Neutrophil (primary cell): ENCODE measurements at regions not wholly inside any gene's neighbourhood (a gene's known extent, or its start where the extent isn't known, plus 50 kb on each side); places are given as distances from the start of the nearest gene placed in this dataset.

Experiments used
- H3K27ac ChIP-seq: fragments of 200-600 bp; sonication (generic); 2 replicates; pipeline ENCODE4 v1.5.1; 2016; ENCODE audit warnings: mild to moderate bottlenecking, moderate library complexity
- H3K27me3 ChIP-seq: fragments of 200-600 bp; sonication (generic); 2 replicates; pipeline ENCODE4 v1.6.0; 2016; ENCODE audit warnings: mild to moderate bottlenecking
- H3K36me3 ChIP-seq: fragments of 200-600 bp; sonication (generic); 2 replicates; pipeline ENCODE4 v1.5.1; 2017
- H3K4me1 ChIP-seq, 2 experiments: fragments of 200-600 bp in 1 of 2; sonication (generic) in 1 of 2; 1 replicate in 1 of 2; 2 replicates in 1 of 2; pipeline versions ENCODE4 v1.5.1 to v1.6.1; 2013 to 2016; ENCODE audit warnings: low read depth in 1 of 2, low read length in 1 of 2, mild to moderate bottlenecking in 1 of 2, moderate library complexity in 1 of 2; ENCODE audit not compliant: control insufficient read depth in 1 of 2, insufficient read depth in 1 of 2
- H3K4me3 ChIP-seq, 2 experiments: fragments of 200-600 bp in 1 of 2; sonication (generic) in 1 of 2; 1 replicate in 1 of 2; 2 replicates in 1 of 2; pipeline ENCODE4 v1.5.1; 2013 to 2016; ENCODE audit warnings: low read depth in 1 of 2, low read length in 1 of 2, mild to moderate bottlenecking in 1 of 2, moderate library complexity in 1 of 2
- H3K9me3 ChIP-seq: fragments of 200-600 bp; sonication (generic); 2 replicates; pipeline ENCODE4 v1.5.1; 2016
- TF ChIP-seq, protein P1 (sequence below): fragments of 200-600 bp; sonication (generic); IDR thresholded peaks from 2 replicates; pipeline ENCODE4 v1.5.1; 2016; ENCODE audit warnings: antibody characterized with exemption

DNA sequence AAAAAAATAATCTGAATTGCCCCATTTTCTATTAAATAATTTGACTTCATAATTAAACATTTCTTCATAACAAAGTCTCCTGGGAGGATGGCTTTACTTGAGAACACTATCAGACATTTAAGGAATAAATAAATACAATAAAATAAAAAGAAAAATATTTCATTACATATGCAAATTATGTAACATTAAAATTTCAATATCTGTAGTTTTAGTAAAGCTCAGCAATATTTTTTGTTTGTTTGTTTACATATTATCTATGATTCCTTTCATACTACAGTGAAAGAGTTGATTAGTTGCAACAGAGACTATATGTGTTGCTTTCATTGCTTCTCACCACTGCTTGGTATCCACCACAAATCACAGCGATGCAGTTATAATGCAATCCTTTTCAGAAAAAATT is 474.9 kb upstream of the GJE1 start:
- no peak overlapping the region for H3K4me3 ChIP-seq
- no peaks in the 10 kb centered on the region for H3K36me3 ChIP-seq
- H3K4me1 ChIP-seq, result no peaks in the 10 kb centered on the region
- H3K9me3 ChIP-seq, result no peaks in the 10 kb centered on the region
- no peaks in the 10 kb centered on the region for H3K27me3 ChIP-seq
- TF ChIP-seq, protein P1, sequence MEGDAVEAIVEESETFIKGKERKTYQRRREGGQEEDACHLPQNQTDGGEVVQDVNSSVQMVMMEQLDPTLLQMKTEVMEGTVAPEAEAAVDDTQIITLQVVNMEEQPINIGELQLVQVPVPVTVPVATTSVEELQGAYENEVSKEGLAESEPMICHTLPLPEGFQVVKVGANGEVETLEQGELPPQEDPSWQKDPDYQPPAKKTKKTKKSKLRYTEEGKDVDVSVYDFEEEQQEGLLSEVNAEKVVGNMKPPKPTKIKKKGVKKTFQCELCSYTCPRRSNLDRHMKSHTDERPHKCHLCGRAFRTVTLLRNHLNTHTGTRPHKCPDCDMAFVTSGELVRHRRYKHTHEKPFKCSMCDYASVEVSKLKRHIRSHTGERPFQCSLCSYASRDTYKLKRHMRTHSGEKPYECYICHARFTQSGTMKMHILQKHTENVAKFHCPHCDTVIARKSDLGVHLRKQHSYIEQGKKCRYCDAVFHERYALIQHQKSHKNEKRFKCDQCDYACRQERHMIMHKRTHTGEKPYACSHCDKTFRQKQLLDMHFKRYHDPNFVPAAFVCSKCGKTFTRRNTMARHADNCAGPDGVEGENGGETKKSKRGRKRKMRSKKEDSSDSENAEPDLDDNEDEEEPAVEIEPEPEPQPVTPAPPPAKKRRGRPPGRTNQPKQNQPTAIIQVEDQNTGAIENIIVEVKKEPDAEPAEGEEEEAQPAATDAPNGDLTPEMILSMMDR, result no peak
- H3K27ac ChIP-seq, result no peak overlapping the region

DNA sequence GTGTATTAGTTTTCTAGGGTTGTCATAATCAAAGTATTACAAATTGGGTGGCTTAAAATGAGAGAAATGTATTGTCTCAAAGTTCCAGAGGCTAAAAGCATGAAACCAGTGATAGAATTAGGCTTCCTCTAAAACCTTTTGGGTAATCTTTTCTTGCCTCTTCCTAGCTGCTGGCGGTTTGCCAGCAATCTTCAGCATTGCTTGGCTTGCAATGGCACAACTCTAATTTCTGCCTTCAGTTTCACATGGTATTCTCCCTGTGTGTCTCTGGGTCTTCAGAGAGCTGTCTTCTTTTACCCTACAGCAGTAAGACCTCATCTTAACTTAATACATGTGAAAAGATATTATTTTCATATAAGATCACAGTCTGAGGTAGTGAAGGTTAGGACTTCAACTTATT is 479.1 kb upstream of the GJE1 start:
- Histone ChIP-seq H3K27me3 (no peaks in the 10 kb centered on the region), H3K27ac (no peak overlapping the region), H3K4me1 (no peaks in the 10 kb centered on the region), H3K9me3 (no peaks in the 10 kb centered on the region), H3K4me3 (no peak overlapping the region), H3K36me3 (no peaks in the 10 kb centered on the region)
- TF ChIP-seq, protein P1, result no peak

DNA sequence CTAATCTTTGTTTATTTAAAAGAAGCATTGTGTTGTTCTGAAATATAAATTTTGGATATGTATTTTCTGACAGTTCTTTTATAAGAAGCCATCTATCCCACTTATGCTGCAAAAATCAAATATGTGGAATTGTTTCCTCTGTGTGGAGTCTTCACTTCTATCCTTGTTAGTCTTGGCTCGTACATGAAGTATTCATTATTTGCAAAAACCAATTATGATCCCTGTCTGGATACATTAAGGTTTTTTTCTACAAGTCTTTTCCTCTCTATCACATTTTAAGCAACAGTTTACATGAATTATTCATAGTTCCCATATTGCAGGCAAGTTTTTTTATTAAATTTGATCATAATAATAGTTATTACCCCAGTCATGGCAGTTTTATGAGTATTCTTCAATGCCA is 490.8 kb upstream of the GJE1 start:
- TF ChIP-seq, protein P1, result no peak
- H3K9me3 ChIP-seq, result no peaks in the 10 kb centered on the region

DNA sequence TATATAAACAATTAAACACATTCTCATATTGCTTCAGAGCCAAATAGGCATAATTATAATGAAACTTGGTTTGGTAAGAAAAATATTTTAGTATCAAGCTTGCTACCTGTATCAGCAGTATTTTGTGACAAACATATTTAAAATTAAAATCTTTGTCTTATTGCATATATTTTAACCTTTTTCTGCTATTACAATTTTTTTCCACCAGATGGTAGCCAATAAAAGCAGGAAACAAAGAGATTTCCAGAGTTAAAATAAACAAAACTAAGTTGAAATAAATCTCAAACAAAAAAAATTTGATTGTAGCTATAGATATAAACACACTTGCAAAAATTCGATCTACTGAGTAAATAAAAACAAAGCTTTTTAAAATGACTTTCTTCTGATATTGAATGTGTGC is 491.3 kb upstream of the GJE1 start:
- Histone ChIP-seq H3K27me3 (no peaks in the 10 kb centered on the region), H3K27ac (no peak overlapping the region), H3K36me3 (no peaks in the 10 kb centered on the region), H3K4me1 (no peaks in the 10 kb centered on the region), H3K4me3 (no peak overlapping the region), H3K9me3 (no peaks in the 10 kb centered on the region)
- TF ChIP-seq, protein P1, result no peak

More for the DNA sequence above, 490.8 kb upstream of the GJE1 start:
- Histone ChIP-seq H3K36me3 (no peaks in the 10 kb centered on the region), H3K27ac (no peak overlapping the region), H3K4me3 (no peak overlapping the region), H3K27me3 (no peaks in the 10 kb centered on the region), H3K4me1 (no peaks in the 10 kb centered on the region)

DNA sequence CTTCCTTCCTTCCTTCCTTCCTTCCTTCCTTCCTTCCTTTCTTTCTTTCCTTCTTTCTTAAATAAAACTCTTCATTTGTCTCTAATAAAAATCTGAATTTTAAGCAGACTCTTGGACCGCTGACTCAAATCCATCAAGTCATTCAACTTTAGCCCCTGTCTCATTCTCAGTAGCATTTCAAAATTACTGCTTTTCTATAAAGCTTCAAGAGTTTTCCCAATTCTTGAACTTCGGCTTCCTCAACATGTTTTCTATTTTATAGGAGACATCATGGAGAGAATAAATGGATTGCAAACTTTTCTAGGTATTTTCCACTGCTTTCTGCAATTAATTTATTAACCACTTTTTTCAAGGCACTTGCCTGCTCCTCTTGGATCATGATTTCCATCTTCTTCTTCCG is 497.1 kb upstream of the GJE1 start:
- Histone ChIP-seq H3K4me1 (no peaks in the 10 kb centered on the region), H3K27ac (no peak overlapping the region), H3K4me3 (no peak overlapping the region), H3K9me3 (no peaks in the 10 kb centered on the region), H3K27me3 (no peaks in the 10 kb centered on the region), H3K36me3 (no peaks in the 10 kb centered on the region)
- TF ChIP-seq, protein P1, result no peak

DNA sequence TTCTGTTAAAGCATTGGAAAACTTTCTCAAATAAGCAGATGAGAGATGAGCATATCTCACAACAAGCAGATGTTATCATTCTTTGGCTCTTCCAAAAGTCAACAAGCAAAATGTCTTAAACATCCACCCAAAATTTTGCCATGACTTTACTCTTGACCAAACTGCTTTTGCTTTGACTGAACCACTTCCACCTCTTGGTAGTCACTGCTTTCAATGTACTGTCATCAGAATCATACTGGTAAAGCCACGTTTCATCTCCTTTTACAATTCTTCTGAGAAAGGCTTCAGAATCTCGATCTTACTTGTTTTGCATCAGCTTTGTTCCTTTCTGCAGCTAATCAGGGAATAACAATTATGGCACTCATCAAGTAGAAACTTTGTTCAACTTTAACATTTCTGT is 498.5 kb upstream of the GJE1 start:
- TF ChIP-seq, protein P1, result no peak
- Histone ChIP-seq H3K4me3 (no peak overlapping the region), H3K4me1 (no peaks in the 10 kb centered on the region), H3K9me3 (no peaks in the 10 kb centered on the region), H3K27ac (no peak overlapping the region), H3K36me3 (no peaks in the 10 kb centered on the region), H3K27me3 (no peaks in the 10 kb centered on the region)
